SKM-1 treated with dmso at 0.1 percent for 144 hours (cell line): ENCODE measurements at regions not wholly inside any gene's neighbourhood (a gene's known extent, or its start where the extent isn't known, plus 50 kb on each side); places are given as distances from the start of the nearest gene placed in this dataset.
"Not testable (repeated sequence)": the region's sequence is repeated elsewhere in the genome, so short reads cannot be mapped to it uniquely, and the experiment has no call there.

Source experiments
- DNase-seq: peaks from one replicate; lab custom pipeline; 2025; ENCODE audit not compliant: unreplicated experiment; lab: John Stamatoyannopoulos, UW

DNA sequence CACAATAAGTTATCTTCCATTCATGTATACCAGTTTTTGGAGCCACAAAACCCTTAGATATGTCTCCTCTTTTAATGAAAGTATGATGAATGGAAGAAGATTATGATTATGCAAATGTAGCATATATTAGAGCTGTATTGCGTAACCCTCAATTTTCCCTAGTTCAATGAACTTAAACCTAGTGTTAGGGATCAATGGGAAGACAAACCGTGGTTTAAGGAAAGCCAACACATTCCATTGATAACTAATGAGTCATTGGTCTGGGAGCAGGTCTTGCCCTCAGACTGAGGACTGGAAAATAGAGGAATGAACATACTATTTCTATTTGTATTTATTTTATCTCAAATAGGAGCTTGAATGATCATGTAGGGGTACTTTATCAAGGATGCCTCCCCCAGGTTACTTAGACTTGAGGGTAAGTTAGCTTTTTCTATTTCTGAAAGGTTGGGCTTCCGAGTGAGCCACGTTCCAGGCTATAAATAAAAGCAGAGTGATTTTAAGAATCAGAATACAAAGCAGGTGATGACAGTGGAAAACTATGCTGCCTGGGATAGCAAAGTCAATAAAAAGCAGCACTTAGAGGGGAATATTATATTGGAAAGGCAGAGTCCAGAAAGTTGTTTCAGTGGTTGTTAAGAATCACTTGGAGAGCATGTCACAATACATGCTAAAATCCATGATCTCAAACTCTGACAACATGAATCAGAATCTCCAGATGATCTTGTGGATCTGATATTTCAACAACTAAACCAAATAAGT lies 356.0 kb downstream of the ADAM29 start:
- no peak for DNase-seq

DNA sequence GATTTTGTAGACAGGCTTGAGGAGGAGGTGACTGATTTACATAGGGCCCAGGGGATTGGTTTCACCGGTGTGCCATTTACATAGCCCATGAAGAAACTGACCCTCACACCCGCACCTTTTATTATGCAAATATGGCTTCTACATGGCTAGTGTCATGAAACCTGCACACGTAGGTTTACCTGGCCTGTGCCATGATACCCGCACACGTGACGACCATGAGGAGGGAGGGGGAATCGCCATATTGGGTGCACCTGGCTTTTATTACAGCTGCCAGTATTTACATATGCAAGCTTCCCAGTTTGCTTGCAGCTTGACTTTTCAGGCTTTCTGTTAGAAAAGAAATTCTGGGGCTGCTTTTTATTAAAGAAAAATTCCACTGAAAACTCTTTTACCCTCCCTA lies 359.7 kb downstream of the ADAM29 start:
- DNase-seq, result no peak

DNA sequence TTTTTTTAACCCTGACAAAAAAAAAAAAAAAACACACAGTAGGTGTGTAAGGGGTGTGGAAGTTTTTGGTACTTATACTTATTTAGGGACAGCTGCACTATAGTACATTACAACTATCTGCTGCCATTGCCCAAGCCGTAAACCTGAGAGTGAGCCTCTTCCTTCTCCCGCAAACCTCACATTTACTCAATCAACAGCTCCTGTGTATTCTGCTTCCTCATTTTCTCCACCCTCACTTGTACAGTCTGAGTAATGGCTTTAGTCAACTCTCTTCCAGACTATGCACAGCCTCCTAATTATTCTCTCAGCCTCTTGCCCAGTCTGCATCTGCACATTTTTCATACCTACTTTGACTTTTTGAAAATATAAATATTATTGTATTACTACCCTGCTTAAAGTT lies 362.0 kb downstream of the ADAM29 start:
- DNase-seq, result peak; percentile 92

DNA sequence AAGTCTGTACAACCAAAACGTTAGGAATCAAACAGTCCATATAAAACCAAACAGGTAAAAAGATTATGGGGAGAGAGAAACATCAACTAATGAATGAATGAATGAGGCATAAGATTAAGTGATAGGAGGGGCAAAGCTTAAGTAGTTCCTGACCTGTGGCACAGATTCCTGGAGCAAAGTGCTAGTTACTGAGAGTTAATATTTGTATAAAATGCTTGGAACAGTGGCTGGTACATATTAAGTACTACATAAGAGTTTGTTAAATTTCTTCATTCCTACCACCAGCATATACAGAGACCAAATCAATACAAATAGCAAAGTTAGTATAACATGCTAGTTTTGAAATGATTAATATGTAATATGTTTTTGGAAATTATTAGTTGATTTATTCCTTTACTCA lies 363.7 kb downstream of the ADAM29 start:
- no peak for DNase-seq

DNA sequence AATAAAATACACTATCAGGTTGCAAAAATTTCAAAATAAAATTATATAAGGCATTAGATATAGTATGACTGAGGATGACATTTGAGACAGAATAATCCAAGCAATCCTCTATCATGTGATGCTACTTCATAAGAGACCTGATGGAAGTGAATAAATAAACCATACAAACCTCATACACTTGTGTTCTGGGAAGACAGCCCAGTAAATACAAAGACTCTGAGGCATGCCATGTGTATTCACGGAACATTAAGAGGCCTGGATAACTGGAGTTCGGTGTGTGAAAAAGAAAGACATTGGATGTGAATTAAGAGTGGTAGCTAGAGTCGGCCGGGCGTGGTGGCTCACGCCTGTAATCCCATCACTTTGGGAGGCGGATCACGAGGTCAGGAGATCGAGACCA lies 364.2 kb downstream of the ADAM29 start:
- DNase-seq, result no peak

DNA sequence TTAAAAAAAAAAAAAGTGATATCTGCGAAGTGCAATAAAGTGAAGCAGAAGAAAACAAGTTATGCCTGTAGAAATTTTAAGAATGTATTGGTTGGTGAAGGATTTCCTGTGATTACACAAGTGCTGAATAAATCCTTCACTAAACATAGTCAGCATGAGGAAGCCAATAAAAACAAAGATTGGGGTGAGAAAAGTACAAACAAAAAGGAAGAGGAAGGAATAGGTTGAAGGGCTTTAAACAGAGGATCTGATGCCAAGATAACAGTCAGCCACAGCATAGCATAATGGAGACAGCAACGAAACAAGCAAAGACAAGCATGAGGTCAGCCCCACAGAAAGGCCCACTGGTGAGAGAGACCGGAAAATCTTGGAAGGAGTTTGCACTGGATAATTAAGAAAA lies 372.2 kb downstream of the ADAM29 start:
- no peak for DNase-seq

DNA sequence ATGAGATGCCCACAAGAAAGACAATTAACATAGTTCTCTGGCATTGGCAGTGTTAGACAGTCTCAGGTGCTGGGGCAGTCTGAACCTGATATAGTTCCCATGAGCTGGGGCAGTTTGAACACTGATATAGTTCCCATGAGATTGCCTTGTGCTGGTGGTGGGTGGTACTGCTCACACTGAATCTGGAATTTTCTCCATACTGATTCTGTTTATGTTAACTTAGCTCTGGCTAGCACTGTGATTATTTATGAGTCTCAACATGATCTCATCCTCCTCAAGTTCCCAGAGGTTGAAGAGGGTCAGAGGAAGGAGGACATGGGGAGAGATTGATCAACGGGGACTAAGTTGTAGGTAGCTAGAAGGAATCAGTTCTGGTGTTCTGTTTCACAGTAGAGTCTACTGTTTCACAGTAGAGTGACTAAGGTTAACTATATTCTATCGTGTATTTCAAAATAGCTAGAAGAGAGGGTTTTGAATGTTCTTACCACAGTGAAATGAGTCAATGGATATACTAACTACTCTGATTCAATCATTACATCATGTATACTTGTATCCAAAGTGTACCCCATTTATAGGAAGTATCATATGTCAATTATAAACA lies 379.9 kb downstream of the ADAM29 start:
- DNase-seq, result no peak

DNA sequence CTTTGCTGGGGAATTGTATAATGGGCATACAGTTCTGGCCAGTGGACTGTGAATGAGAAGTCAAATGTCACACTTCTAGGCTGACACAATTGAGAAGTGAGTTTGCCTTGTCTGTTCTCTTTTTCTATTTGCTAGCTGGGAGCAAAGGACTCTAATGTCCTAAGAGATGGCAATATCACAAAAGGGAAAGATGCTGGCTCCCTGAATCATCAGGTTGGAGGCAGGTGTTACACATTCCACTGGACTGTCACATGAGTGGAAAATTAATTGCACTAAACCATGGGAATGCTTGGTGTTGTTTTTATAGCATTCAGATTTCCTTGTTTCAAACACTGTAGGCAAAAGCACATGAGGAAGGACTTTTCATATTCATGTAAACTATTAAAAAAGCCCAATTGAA lies 388.3 kb downstream of the ADAM29 start:
- DNase-seq, result no peak

DNA sequence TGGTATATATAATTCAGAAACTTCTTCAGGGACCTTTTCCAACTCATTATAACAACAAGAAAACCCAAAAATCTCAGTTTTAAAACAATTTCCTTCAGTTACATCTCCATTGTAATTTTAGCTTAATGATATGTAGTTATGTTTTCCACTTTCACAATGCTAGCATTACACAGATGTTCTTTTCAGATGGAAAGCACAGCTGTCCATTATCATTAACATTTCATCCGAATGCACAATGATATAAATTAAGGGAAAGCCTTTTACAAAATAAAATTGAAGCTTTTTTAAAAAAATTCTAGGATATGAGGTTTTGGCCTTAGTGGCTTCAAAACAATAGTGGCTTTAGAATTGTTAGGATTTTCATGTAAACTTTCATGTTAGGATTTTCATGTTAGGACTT lies 389.2 kb downstream of the ADAM29 start:
- no peak for DNase-seq

DNA sequence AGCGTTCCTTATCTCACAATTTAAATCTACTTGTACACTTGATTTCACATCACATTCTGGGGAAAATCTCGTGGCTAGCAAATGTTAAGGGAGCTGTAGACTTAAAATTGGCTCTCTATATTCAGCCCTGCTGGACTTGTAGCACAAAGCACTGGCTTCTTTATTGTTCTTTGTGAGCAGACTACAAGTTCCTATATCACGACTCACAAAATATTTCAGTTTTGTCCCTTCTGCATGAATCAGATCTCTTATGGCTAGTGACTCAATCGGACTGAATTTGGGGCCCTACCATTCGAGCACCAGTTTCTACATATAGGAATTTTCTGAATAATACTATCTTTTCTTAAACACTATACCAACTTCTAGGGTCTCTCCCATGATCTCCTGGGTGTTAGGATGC lies 390.1 kb downstream of the ADAM29 start:
- no peak for DNase-seq

DNA sequence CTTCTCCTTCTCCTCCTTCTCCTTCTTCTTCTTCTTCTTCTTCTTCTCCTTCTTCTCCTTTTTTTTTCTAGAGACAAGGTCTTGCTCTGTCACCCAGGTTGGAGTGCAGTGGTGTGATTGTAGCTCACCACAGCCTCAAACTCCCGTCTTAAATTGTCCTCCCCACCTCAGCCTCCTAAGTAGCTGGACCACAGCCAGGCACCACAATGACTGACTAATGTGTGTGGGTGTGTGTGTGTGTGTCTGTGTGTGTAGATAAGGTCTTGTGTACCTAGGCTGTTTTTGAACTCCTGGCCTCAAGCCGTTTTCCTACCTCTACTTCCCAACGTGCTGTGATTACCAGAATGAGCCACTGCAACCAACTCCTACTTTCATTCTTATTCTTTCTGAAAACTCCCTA lies 390.9 kb downstream of the ADAM29 start:
- no peak for DNase-seq

DNA sequence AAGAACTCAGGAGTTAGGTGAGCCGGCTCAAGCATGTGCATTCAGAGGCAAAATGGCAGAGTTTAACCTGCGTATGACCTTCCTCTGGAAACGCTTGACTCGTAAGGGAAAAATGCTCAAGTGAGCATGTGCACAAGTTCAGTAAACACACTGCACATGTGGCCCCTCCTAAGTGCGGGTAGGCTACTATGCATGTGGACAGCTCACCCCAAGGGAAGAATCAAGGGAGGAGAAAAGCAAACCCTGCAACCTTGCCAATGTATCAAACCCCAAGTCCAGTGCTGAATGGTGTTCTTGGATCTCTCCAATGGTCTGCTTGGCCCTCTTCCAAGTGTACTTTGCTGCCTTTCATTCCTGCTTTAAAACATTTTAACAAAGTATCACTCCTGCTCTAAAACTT lies 407.1 kb downstream of the ADAM29 start:
- DNase-seq, result no peak

DNA sequence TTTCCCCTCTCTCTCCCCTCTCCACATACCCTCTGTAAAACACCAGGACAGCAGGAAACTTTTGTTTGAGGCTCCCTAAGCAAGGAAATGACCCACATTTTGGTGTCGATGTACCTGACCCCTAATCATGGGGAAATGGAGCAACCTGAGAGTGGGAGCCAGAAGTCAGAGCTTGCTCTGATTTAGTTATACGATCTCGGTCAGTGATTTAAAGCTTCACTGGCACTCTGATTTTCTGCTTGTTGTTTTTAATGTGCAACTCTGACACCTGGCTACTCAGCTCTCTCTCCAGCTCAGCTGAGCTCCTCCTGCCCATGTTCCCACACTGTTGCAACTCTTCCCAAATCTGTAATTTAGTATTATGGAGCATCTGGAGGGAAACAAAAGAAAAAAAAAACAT lies 408.6 kb downstream of the ADAM29 start:
- DNase-seq, result no peak

DNA sequence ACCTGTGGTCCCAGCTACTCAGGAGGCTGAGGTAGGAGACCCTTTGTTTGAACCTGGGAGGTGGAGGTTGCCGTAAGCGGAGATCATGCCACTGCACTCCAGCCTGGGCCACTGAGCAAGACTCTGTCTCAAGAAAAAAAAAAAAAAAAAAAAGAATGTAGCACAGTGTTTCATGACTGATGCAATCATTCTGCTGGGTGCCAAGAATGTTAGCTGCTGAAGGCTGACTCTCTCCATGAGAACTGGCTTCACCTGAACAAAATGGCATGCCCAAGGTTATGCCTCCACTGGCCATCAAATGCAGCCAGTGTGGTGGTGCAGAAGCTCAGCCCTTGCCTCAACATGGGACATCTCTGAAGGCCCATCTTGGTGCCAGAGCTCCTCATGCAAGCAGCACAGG lies 412.1 kb downstream of the ADAM29 start:
- DNase-seq, result no peak

DNA sequence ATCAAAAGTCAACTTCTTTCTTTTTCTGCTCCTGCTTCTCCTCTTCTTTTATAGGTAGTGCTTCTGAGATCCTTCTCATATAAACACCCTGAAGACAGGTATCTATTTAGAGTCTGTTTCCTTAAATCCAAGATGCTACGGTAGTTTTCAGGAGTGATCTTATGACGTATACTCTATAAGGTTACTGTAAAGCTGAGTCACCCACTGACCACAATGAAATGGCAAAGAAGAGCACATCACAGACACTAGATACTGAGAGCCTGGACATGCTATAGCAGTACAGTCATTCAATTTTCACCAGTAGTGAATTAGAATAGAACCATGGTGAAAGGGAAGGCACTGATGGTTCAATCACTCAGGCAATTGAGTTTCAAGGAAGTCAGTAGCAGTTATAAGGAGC lies 412.5 kb downstream of the ADAM29 start:
- no peak for DNase-seq

DNA sequence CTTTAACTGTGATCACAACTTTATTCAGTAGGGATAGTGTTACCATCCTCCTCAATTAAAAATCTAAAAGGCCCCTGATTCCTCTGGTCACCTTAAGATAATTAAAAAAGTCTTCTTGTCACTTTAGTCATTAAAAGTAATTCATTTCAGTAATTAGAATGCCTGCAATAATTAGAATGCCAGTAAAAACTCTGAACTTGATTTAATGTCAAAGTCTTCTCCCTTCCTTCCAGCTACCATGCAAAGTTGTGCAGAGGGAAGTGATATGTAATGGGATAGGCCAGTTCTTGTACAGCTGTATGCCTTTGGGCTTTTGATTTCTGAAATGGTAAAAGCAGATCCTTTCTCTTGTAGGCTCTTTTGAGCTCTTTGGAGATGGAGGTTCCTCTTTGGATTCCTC lies 417.2 kb downstream of the ADAM29 start:
- no peak for DNase-seq

DNA sequence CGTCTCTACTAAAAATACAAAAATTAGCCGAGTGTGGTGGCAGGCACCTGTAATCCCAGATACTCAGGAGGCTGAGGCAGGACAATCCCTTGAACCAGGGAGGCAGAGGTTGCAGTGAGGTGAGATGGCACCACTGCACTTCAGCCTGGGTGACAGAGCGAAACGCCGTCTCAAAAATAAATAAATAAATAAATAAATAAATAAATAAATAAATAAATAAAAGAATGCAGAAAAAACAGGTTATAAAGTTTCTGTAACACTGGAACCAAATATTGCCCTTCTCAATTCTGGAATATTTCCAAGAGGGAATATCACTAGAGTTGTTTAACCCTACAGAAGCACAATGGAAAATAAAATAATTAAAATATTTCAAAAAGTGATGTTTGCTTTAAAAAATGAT lies 418.4 kb downstream of the ADAM29 start:
- DNase-seq, result not testable (repeated sequence)

DNA sequence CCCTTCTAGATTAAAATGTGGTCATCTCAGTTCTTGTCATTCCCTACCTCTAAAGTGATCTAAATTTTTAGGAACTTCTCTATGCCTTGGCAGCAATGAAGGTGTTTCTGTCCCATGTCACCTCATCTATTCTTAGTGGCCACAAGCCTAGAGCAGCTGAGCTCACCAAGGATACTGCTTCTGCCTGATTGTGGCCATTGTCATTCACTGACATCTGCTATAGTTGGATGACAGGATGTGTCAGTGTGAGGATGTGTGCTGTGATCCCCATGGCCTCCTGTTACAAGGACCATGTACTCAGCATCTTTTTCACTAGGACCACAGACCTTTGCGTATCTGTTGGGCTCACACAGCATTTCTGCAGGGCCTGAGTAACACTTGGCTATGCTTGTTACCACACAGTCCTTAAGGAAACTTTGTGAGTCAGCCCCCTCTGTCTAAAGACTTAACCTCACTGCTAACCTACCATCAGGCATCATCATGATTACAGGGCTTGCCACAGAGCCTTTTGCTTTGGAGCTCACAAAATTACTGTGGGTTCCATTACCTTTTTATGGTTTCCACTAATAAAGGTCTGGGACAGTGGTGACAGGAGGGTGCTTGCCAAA lies 421.0 kb downstream of the ADAM29 start:
- no peak for DNase-seq

DNA sequence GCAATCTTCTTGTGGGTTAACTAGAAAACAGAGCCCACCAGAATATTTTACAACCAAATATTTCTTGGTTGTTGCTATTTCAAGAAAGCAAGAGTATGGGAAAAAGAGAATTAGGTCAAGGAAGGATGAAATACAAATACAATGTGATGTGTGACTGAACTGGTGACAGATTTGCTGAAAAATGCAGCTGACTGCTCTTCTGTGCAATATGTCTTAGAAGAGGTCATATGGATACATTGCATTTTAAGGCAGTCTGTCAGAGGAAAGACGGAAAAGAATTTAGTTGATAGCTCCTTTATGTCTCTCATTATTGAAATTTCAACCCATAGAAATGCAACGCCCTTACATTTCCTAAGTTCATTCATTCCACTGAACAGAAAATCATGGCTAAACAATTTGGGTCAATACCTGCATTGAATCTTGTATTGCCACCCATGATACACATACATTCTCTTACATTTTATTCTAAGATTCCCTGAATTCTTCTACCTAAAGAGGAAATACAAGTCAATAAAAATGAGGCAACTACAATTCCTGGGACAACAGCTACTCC lies 423.1 kb downstream of the ADAM29 start:
- DNase-seq, result no peak

DNA sequence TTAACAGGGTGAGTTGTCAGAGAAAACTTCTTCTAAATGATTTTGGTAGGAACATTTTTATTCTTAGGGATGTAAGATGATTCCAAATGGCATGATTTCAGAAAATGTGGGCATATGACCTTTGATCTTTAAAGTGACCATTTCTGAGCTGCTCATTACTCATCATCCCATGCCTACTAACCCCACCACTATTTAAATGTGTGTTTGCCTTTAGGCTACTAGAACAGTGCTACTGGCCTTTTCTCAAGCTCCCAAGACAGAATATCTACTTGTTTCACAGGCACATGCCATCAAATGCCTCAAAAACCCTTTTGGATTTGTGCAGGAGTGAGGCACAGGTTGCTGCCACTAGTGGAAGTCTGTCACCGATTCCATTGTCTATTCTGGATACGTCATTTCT lies 428.2 kb downstream of the ADAM29 start:
- no peak for DNase-seq

DNA sequence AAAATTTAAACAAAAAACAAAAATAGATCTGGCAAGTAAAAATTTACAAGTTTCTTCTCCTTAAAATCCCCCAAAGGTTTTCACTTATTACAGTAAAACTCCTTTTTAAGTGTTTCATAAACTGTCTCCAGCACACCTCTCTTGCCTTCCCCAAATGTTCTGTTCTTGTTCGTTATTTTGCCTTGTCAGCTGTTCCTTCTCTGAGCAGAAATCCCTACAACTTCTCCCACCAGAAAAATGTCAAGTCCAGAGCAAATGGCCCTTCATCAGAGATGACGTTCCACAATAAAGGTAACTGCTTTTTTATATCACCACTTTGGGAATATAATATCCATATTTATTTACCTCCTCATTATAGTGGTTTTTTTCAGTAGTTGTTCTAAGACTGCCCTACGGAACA lies 432.1 kb downstream of the ADAM29 start:
- no peak for DNase-seq

DNA sequence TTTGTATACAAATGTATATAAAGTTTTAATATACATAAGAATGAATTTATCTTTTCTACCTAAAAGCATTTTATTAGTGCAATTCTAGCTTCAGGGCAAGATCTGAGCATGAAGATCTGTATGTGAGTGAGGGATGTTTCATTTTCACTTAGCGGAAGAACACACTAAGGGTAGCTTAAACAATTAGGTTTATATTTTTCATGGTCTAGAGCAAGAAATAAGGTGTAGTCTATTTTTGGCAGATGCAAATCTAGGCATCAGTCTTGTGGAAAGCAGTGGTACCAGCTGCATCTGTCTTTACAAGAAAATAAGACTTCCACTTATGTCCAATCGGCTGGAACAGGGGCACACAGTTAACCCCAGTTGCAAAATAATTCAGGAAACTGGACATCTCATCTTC lies 433.3 kb downstream of the ADAM29 start:
- no peak for DNase-seq
